ENCODE measurements at regions not wholly inside any gene's neighbourhood (a gene's known extent, or its start where the extent isn't known, plus 50 kb on each side); places are given as distances from the start of the nearest gene placed in this dataset.

DNA sequence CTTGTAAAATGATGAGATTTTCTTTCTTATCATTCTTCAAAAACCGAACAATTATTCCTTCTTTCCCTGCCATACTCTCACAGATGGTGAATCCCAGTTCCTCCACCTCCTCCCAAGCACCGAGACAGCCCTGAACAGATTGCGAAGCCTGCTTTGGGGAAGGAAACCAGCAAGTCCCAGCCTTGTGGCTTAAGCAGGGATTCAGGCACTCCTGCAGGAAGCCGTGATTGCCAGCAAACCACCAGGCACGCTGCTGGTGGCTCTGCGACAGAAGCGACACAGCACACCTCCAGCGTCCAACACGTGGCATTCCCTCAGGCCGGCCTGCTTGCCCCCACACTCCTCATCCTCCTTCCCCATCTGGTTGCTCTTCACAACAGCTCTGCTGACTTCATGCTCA, 237.7 kb downstream of the GXYLT1 start:
- Histone ChIP-seq H4K20me1 (ENCODE audit: control insufficient read depth, insufficient read depth, low read depth, low read length) (no peaks in the 10 kb centered on the region), H3F3A (ENCODE audit: control insufficient read depth, insufficient read depth) (no peaks in the 10 kb centered on the region), H3K4me3 (ENCODE audit: low read length) (no peak overlapping the region), H3K9me3 (ENCODE audit: control insufficient read depth, insufficient read depth, low read length) (no peaks in the 10 kb centered on the region), H3K79me2 (ENCODE audit: control insufficient read depth, low read length) (no peaks in the 10 kb centered on the region), H3K36me3 (ENCODE audit: control insufficient read depth, low read length) (no peaks in the 10 kb centered on the region), H3K27ac (ENCODE audit: low read depth, low read length) (no peak overlapping the region), H3K4me1 (ENCODE audit: control insufficient read depth, low read length) (no peaks in the 10 kb centered on the region), H3K9me2 (replicated peaks; ENCODE audit: control insufficient read depth, low read length) (no peaks in the 10 kb centered on the region; the same call in 1 of the 2 replicates), H3K27me3 (ENCODE audit: control insufficient read depth, low read length) (no peaks in the 10 kb centered on the region), H3K4me2 (ENCODE audit: low read length) (no peak overlapping the region)
- no peak for TF ChIP-seq EZH2phosphoT487 (IDR thresholded peaks at IDR 0.05; ENCODE audit: borderline replicate concordance, low read length)
- TF ChIP-seq, protein P1, sequence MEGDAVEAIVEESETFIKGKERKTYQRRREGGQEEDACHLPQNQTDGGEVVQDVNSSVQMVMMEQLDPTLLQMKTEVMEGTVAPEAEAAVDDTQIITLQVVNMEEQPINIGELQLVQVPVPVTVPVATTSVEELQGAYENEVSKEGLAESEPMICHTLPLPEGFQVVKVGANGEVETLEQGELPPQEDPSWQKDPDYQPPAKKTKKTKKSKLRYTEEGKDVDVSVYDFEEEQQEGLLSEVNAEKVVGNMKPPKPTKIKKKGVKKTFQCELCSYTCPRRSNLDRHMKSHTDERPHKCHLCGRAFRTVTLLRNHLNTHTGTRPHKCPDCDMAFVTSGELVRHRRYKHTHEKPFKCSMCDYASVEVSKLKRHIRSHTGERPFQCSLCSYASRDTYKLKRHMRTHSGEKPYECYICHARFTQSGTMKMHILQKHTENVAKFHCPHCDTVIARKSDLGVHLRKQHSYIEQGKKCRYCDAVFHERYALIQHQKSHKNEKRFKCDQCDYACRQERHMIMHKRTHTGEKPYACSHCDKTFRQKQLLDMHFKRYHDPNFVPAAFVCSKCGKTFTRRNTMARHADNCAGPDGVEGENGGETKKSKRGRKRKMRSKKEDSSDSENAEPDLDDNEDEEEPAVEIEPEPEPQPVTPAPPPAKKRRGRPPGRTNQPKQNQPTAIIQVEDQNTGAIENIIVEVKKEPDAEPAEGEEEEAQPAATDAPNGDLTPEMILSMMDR (IDR thresholded peaks at IDR 0.05; ENCODE audit: low read depth, low read length, poor library complexity, severe bottlenecking): no peak

GRCh38 chr12:41905759-41906297, 238.8 kb downstream of the GXYLT1 start:
- H3K27ac ChIP-seq (ENCODE audit: low read depth, low read length): no peak overlapping the region
- H4K20me1 ChIP-seq (ENCODE audit: control insufficient read depth, insufficient read depth, low read depth, low read length): no peaks in the 10 kb centered on the region
- no peak for TF ChIP-seq EZH2phosphoT487 (IDR thresholded peaks at IDR 0.05; ENCODE audit: borderline replicate concordance, low read length)
- TF ChIP-seq, protein P1 (IDR thresholded peaks at IDR 0.05; ENCODE audit: low read depth, low read length, poor library complexity, severe bottlenecking): no peak
- no peak overlapping the region for H3K4me2 ChIP-seq (ENCODE audit: low read length)
- no peak overlapping the region for H3K4me3 ChIP-seq (ENCODE audit: low read length)
- H3K4me1 ChIP-seq (ENCODE audit: control insufficient read depth, low read length): no peaks in the 10 kb centered on the region
- no peaks in the 10 kb centered on the region for H3F3A ChIP-seq (ENCODE audit: control insufficient read depth, insufficient read depth)
- H3K9me3 ChIP-seq (ENCODE audit: control insufficient read depth, insufficient read depth, low read length): no peaks in the 10 kb centered on the region
- H3K9me2 ChIP-seq (replicated peaks; ENCODE audit: control insufficient read depth, low read length): no peaks in the 10 kb centered on the region; the same call in 1 of the 2 replicates
- H3K79me2 ChIP-seq (ENCODE audit: control insufficient read depth, low read length): no peaks in the 10 kb centered on the region
- no peaks in the 10 kb centered on the region for H3K36me3 ChIP-seq (ENCODE audit: control insufficient read depth, low read length)
- no peaks in the 10 kb centered on the region for H3K27me3 ChIP-seq (ENCODE audit: control insufficient read depth, low read length)

- Histone ChIP-seq H3K27me3 (ENCODE audit: control insufficient read depth, low read length) (no peaks in the 10 kb centered on the region), H3K9me2 (replicated peaks; ENCODE audit: control insufficient read depth, low read length) (no peaks in the 10 kb centered on the region; the same call in 1 of the 2 replicates), H3K9me3 (ENCODE audit: control insufficient read depth, insufficient read depth, low read length) (no peaks in the 10 kb centered on the region), H3K79me2 (ENCODE audit: control insufficient read depth, low read length) (no peaks in the 10 kb centered on the region), H3K4me1 (ENCODE audit: control insufficient read depth, low read length) (no peaks in the 10 kb centered on the region), H3K4me2 (ENCODE audit: low read length) (no peak overlapping the region), H3F3A (ENCODE audit: control insufficient read depth, insufficient read depth) (no peaks in the 10 kb centered on the region), H3K27ac (ENCODE audit: low read depth, low read length) (no peak overlapping the region), H4K20me1 (ENCODE audit: control insufficient read depth, insufficient read depth, low read depth, low read length) (no peaks in the 10 kb centered on the region), H3K4me3 (ENCODE audit: low read length) (no peak overlapping the region), H3K36me3 (ENCODE audit: control insufficient read depth, low read length) (no peaks in the 10 kb centered on the region)
- no peak for TF ChIP-seq EZH2phosphoT487 (IDR thresholded peaks at IDR 0.05; ENCODE audit: borderline replicate concordance, low read length)
- TF ChIP-seq, protein P1 (IDR thresholded peaks at IDR 0.05; ENCODE audit: low read depth, low read length, poor library complexity, severe bottlenecking): no peak
Measured at GRCh38 chr12:41905073-41905758, 239.5 kb downstream of the GXYLT1 start.

Measured in DOHH2 (cell line).